Cardiac fibroblast (primary cell): ENCODE measurements at regions not wholly inside any gene's neighbourhood (a gene's known extent, or its start where the extent isn't known, plus 50 kb on each side); places are given as distances from the start of the nearest gene placed in this dataset.

Source experiments
- DNase-seq, 2 donors: peaks; one replicate each; pipeline versions ENCODE4 v3.0.0 to v3.0.0-alpha.2; 2010; ENCODE audit warnings: low read depth in 2 of 2
- H3K4me3 ChIP-seq, 2 donors: replicated peaks in 1 of 2; 1 replicate in 1 of 2; 2 replicates in 1 of 2; pipeline ENCODE4 v1.5.1; 2011; ENCODE audit warnings: low read depth in 2 of 2, low read length in 2 of 2, mild to moderate bottlenecking in 2 of 2, moderate library complexity in 1 of 2
- TF ChIP-seq, protein P1 (sequence below): IDR thresholded peaks from one replicate; pipeline ENCODE4 v1.5.1; 2011; ENCODE audit warnings: low read depth, mild to moderate bottlenecking, low read length, inconsistent platforms

DNA sequence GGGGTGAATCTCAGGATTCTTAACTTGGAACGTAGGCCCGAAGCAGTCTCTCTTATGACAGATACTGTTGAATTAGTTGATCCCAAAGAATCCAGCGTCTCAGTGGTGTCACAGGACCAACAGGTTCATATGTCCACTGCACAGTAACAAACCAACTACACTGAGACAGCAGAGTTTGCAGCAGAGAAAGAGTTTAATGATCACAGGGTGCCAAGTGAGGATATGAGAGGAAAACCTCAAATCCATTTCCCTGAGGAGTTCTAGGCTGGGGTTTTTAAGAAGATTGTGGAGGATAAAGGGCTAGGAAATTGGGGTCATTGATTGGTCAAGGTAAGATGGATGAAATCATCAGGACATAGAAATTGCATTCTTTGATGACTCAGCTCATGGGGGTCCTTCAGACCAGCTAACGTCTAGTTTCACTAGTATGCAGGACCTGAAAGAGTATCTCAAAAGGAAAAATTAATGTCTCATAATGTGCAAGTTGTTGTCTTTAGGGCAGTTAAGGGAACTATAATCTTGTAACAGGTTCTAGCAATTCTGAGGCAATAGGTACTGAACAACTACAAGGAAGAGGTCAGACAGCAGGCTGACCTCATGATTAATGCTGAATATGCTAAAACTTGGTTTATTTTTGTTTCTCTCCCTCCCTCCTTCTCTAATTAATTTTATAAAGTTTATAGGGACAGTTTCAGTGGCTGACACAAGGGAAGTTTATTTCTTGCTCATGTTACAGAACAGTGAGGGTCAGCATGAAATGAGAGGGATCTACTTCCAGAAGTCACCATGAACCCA, 310.9 kb upstream of the NEBL start:
- no peak overlapping the region for H3K4me3 ChIP-seq
- no peak for DNase-seq
- TF ChIP-seq, protein P1, sequence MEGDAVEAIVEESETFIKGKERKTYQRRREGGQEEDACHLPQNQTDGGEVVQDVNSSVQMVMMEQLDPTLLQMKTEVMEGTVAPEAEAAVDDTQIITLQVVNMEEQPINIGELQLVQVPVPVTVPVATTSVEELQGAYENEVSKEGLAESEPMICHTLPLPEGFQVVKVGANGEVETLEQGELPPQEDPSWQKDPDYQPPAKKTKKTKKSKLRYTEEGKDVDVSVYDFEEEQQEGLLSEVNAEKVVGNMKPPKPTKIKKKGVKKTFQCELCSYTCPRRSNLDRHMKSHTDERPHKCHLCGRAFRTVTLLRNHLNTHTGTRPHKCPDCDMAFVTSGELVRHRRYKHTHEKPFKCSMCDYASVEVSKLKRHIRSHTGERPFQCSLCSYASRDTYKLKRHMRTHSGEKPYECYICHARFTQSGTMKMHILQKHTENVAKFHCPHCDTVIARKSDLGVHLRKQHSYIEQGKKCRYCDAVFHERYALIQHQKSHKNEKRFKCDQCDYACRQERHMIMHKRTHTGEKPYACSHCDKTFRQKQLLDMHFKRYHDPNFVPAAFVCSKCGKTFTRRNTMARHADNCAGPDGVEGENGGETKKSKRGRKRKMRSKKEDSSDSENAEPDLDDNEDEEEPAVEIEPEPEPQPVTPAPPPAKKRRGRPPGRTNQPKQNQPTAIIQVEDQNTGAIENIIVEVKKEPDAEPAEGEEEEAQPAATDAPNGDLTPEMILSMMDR: no peak

DNA sequence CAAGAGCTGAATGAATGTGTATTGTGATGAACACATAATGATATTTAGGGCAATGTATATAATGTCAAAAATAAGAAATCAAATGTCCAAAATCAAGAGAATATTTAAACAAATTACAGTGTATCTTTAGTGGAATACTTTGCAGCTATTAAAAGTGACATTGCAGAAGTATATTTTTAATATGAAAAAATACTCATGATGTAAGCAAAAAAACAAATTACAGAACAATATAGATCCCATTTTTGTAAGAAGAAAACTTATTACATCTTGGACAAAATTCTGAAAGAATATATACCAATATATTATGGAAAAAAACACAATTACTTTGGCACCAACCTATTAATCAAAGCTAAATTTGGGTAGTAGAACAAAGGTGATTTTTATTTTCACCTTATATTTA, 308.2 kb upstream of the NEBL start:
- no peak overlapping the region for H3K4me3 ChIP-seq
- no peak for DNase-seq
- TF ChIP-seq, protein P1: no peak

DNA sequence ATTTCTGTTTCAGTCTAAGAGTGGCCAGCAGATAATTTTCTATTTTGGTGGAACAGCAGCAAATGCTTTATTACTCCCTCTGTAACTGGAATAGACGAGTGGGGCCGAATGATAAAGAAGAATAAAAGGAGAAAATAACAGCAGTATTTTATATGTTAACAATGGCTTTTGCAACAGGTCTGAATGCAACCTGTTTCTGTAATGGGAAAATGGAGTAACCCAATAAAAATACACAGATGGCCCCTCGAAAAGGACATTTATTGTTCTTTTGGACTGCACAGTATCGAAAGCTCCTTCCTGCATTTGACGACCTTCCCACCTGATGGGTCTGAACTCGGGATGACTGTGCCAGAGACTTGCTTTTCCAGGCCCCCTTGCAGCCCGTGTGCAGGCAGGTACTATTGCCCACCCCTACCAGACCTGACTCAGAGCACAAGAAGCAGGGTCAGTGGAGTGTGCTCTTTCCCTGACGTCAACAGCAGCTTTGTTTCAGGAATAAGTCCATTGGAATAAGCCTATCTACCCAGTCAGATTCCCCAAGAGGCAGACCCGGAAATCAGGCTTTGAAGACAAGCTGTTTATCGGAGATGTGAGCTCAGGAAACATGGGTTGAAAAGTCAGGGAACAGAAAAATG, 306.5 kb upstream of the NEBL start:
- TF ChIP-seq, protein P1: no peak
- H3K4me3 ChIP-seq: no peak overlapping the region
- peak; percentile 29 to 49 for DNase-seq

DNA sequence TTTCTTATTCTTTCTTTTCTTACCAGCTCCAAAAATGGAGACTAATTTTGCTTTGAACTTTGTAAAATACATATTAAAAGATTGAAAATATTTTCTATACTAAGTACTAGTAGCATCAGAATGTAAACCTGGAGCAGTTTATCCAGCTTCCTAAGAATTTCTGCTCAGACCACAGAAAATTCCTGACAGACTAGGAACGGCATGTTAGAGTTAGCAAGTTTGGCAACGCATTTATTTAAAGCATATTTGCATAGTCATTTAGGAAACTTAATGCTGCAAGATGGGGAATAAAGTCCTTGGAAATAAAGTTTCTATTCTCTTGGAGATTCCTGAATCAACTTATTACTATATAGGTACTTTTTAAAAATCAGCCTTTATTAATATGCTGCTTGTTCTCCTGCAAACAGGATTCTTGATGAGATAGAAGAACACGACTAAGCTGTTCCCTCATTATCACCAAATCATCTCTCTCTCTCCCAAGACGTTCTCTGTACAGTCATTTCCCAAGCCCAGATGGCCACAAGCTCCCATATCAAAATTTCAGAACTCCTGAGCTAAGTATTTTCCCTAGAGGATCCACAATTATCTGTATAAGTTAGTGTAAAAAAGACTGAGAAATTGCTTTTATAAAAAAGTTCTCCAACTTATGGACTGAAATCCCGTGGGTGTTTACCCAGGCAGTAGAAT, 305.8 kb upstream of the NEBL start:
- no peak overlapping the region for H3K4me3 ChIP-seq
- DNase-seq: peak; percentile 28 to 39
- TF ChIP-seq, protein P1: no peak

DNA sequence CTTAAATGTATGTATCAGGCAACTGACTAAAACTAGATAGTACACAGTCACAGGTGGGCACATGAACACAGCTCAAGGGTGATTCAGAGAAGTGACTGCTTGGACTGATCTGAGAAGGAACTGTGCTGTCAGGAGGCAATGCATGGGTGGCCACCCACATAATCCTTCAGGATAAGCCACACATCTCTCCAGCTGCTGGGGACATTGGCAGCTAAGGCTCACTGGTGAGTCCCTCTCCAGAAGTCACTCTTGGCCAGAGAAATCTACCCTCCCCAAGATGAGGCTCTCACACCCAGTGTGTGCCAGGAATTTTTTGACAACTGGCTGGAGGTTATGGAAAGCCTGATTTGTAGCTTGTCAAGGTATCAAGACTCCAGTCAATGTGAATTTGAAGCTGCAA, 302.4 kb upstream of the NEBL start:
- H3K4me3 ChIP-seq: no peak overlapping the region
- no peak for DNase-seq
- TF ChIP-seq, protein P1: no peak

DNA sequence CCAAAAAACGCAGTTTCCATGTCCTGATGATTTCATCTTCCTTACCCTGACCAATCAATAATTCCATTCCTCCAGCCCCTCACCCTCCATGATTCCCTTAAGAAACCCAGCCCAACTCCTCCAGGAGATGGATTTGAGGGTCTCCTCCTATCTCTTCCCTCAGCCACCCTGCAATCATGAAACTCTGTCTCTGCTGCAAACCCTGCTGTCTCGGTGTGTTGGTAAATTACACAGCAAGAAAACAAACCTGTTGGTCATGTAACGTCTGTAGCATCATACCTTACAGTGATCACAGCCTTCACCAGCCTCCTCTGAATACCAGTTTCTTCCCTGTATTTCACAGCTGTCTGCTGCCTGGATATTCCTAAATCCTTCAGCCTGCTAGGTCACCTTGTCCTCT, 300.7 kb upstream of the NEBL start:
- TF ChIP-seq, protein P1: no peak
- DNase-seq: no peak
- no peak overlapping the region for H3K4me3 ChIP-seq
